Adrenal gland (tissue), 9 donors: ENCODE measurements at regions not wholly inside any gene's neighbourhood (a gene's known extent, or its start where the extent isn't known, plus 50 kb on each side); places are given as distances from the start of the nearest gene placed in this dataset.
"Not testable (repeated sequence)": the region's sequence is repeated elsewhere in the genome, so short reads cannot be mapped to it uniquely, and the experiment has no call there.

Experiments used
- DNase-seq, 7 donors: peaks; one replicate each; pipeline ENCODE4 v3.0.0-alpha.2; 2019 to 2020
- H3K27ac ChIP-seq, 5 donors: fragments of 200-600 bp; sonication (generic) in 4 of 5; 1 replicate in 3 of 5; 2 replicates in 2 of 5; pipeline versions ENCODE4 v1.5.1 to v1.8.0; 2016 to 2020; ENCODE audit warnings: mild to moderate bottlenecking in 1 of 5
- H3K27me3 ChIP-seq: fragments of 200-600 bp; 2 replicates; pipeline ENCODE4 v1.8.0; 2021
- H3K36me3 ChIP-seq, 2 donors: fragments of 200-600 bp; replicated peaks in 1 of 2; 1 replicate in 1 of 2; 2 replicates in 1 of 2; pipeline versions ENCODE4 v1.5.1 to v1.8.0; 2018 to 2022
- H3K4me1 ChIP-seq, 2 donors: fragments of 200-600 bp; replicated peaks in 1 of 2; 1 replicate in 1 of 2; 2 replicates in 1 of 2; pipeline versions ENCODE4 v1.5.1 to v1.8.0; 2018 to 2021
- H3K4me3 ChIP-seq, 4 donors: fragments of 200-600 bp; sonication (generic) in 3 of 4; one replicate each; pipeline ENCODE4 v1.5.1; 2016 to 2018
- H3K9me3 ChIP-seq, 3 donors: fragments of 200-600 bp; sonication (generic) in 1 of 3; replicated peaks in 1 of 3; 1 replicate in 2 of 3; 2 replicates in 1 of 3; pipeline versions ENCODE4 v1.5.1 to v1.8.0; 2016 to 2021
- CTCF ChIP-seq, 6 experiments: fragments of 450-650 bp in 4 of 6; fragments of 200-600 bp in 2 of 6; sonication (generic) in 1 of 6; IDR thresholded peaks; 1 replicate in 5 of 6; 2 replicates in 1 of 6; pipeline versions ENCODE4 v1.5.1 to v1.8.0; 2016 to 2021; ENCODE audit warnings: antibody characterized with exemption in 6 of 6, mild to moderate bottlenecking in 2 of 6, moderate library complexity in 1 of 6
- POLR2A ChIP-seq, 2 donors: fragments of 450-650 bp; IDR thresholded peaks; one replicate each; pipeline ENCODE4 v1.6.1; 2017; ENCODE audit warnings: antibody characterized with exemption in 2 of 2, mild to moderate bottlenecking in 2 of 2, moderate library complexity in 1 of 2
- WGBS, 4 donors: extraction: QIAGEN DNeasy Blood & Tissue Kit in 2 of 4; methylation state at CpG; one replicate each; pipeline versions ENCODE4 v1.1.5 to v1.1.7; 2013 to 2017; 5-methylcytosine and 5-hydroxymethylcytosine counted together
- intact Hi-C, 2 donors: fragments of 100-400 bp; cut with DNase I; formaldehyde crosslinking; loops; one replicate each; pipeline versions ENCODE4 v1.14.1 to v1.15.0; 2022 to 2023
- donor health status: healthy with polysubstance abuse.
- donor health status: Bipolar disorder and iron deficiency.
- donor health status: DM: yes; HTN: yes; CAD: no.
- donor health status: DM: no; HTN: no; CAD: no.
- donor health status: DM: no; HTN: no; CAD: no.

- no peaks in the 10 kb centered on the region for H3K9me3 ChIP-seq
- DNase-seq: no peak
- intact Hi-C loops: no loop called here
- no peaks in the 10 kb centered on the region for H3K27me3 ChIP-seq
- TF ChIP-seq POLR2A (IDR thresholded peaks at IDR 0.05) (no peak), CTCF (IDR thresholded peaks at IDR 0.05) (no peak)
- H3K4me1 ChIP-seq: no peaks in the 10 kb centered on the region
- 93 to 100% (median 98%) methylated on average over 2 of the region's 2 CpGs for WGBS, 4 donors
- H3K4me3 ChIP-seq: no peak overlapping the region
- no peaks in the 10 kb centered on the region for H3K36me3 ChIP-seq
- H3K27ac ChIP-seq: no peak overlapping the region
Observed at GRCh38 chr6:76752841-76753240, 680.4 kb upstream of the IMPG1 start.

- H3K4me1 ChIP-seq, H3K36me3 ChIP-seq, H3K27ac ChIP-seq, intact Hi-C loops, H3K9me3 ChIP-seq, H3K27me3 ChIP-seq, H3K4me3 ChIP-seq, DNase-seq: not testable (repeated sequence)
- WGBS, 4 donors: 83 to 100% (median 93%) methylated on average over 1 to 3 of the region's 3 CpGs
Observed at GRCh38 chr6:76745388-76745787, 672.9 kb upstream of the IMPG1 start.

- H3K27me3 ChIP-seq, H3K27ac ChIP-seq, H3K4me1 ChIP-seq, H3K36me3 ChIP-seq, DNase-seq, intact Hi-C loops, H3K9me3 ChIP-seq, H3K4me3 ChIP-seq: not testable (repeated sequence)
- WGBS, 4 donors: 77 to 95% methylated on average over 5 to 38 of the region's 38 CpGs; no CpG with 5 or more reads in 2 of the 4 donors
Observed at GRCh38 chr6:76744151-76744720, 671.8 kb upstream of the IMPG1 start.

DNA sequence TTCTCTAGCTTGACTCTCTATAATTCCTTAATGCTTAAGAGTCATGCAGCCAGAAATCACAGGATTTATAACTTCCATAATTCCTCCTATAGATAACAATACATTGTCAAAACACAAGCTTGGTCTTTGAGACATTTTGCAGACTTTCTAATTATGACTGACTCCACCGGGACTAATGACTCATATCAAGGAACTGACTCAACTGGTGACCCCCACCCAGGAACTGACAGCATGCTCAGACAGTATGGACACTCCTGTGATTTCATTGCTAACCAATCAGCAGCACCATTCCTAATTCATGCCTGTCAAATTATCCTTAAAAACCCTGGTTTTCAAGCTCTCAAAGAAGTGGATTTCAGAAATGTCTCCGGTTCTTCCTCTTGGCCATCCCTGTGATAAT lies 670.5 kb upstream of the IMPG1 start:
- intact Hi-C loops: no loop called here
- no peaks in the 10 kb centered on the region for H3K36me3 ChIP-seq
- 58 to 77% (median 75%) methylated on average over 2 of the region's 2 CpGs for WGBS, 4 donors
- no peak overlapping the region for H3K4me3 ChIP-seq
- no peak overlapping the region for H3K27ac ChIP-seq
- DNase-seq: no peak
- TF ChIP-seq CTCF (IDR thresholded peaks at IDR 0.05) (no peak), POLR2A (IDR thresholded peaks at IDR 0.05) (no peak)
- H3K27me3 ChIP-seq: no peaks in the 10 kb centered on the region
- H3K9me3 ChIP-seq: no peaks in the 10 kb centered on the region
- no peaks in the 10 kb centered on the region for H3K4me1 ChIP-seq

DNA sequence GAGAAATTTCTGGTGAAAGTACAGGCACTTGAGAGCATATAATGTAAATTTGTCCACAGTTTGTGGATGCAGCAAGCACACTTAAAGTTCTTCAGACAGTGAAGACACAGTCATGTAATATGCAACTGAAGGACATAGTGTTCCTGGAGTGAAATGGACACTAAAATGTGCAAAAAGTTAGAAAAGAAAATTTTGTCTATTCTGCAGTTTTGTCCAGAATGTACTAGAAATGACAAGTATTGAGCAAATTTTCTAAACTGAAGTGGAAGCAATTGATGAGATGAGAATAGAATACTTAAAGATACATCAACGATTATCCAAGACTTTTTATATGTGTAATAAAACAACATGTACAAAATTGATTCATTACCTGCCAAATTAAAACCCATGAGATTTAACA lies 647.0 kb upstream of the IMPG1 start:
- peaks cover 0 to 3% of the 10 kb centered on the region in 2 donors for H3K36me3 ChIP-seq
- no peaks in the 10 kb centered on the region for H3K4me1 ChIP-seq
- intact Hi-C loops: no loop called here
- H3K9me3 ChIP-seq: peaks cover 0 to 4% (median 0%) of the 10 kb centered on the region in 3 donors
- H3K27ac ChIP-seq: no peak overlapping the region
- no peak for DNase-seq
- 69 to 85% (median 81%) methylated on average over 1 of the region's 1 CpG for WGBS, 4 donors
- no peak overlapping the region for H3K4me3 ChIP-seq
- TF ChIP-seq POLR2A (IDR thresholded peaks at IDR 0.05) (no peak), CTCF (IDR thresholded peaks at IDR 0.05) (no peak)
- no peaks in the 10 kb centered on the region for H3K27me3 ChIP-seq
